B cell (primary cell): ENCODE measurements at regions not wholly inside any gene's neighbourhood (a gene's known extent, or its start where the extent isn't known, plus 50 kb on each side); places are given as distances from the start of the nearest gene placed in this dataset.

Source experiments
- EZH2 ChIP-seq: IDR thresholded peaks from 2 replicates; pipeline ENCODE4 v1.6.1; 2012; ENCODE audit warnings: borderline replicate concordance, low read depth, mild to moderate bottlenecking, moderate library complexity, low read length; ENCODE audit not compliant: insufficient read depth, poor library complexity, severe bottlenecking
- TF ChIP-seq, protein P1 (sequence below): fragments of 200-600 bp; IDR thresholded peaks from one replicate; pipeline ENCODE4 v1.8.0; 2022; ENCODE audit warnings: antibody characterized with exemption, mild to moderate bottlenecking

DNA sequence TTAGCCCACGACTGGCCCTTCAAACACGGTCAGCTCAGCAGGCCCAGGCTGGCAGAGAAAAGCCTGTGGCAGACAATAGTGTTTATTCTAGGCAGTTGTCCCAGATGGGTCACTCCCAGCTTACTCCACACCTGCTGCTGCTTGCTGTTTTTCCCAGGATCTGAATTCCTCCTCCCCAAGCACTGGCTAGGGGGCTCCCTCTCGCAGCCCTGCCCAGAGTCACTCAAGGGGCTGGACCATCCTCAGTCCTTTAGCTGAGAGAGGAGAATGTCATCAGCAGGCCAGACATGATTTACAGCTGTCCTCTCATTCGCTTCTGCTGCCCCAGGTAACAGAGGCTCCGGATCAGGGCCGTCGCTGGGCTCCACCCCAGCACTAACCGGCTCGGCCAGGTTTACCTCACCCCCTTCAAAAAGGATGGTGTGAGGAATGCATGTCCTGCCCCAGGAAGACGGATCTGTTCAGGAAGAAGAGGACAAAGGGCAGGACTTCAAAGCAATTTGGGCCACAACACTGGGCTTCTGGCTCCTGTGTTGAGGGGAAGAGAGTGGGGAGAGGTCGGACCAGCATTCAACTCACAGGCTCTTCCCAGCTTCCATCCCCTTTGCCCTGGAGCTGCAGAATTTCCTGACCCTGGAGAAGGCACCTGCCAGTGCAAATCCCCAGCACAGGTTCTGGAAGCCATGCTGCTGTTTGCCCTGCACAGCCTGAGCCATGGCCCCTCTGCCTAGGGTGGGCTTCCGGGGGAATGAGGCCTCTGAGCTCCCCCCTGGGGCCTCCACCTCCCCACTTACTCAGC lies 59.7 kb upstream of the BARX2 start:
- TF ChIP-seq, protein P1, sequence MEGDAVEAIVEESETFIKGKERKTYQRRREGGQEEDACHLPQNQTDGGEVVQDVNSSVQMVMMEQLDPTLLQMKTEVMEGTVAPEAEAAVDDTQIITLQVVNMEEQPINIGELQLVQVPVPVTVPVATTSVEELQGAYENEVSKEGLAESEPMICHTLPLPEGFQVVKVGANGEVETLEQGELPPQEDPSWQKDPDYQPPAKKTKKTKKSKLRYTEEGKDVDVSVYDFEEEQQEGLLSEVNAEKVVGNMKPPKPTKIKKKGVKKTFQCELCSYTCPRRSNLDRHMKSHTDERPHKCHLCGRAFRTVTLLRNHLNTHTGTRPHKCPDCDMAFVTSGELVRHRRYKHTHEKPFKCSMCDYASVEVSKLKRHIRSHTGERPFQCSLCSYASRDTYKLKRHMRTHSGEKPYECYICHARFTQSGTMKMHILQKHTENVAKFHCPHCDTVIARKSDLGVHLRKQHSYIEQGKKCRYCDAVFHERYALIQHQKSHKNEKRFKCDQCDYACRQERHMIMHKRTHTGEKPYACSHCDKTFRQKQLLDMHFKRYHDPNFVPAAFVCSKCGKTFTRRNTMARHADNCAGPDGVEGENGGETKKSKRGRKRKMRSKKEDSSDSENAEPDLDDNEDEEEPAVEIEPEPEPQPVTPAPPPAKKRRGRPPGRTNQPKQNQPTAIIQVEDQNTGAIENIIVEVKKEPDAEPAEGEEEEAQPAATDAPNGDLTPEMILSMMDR: no peak
- TF ChIP-seq EZH2: no peak
